Epithelial cell of proximal tubule (primary cell): ENCODE measurements at regions not wholly inside any gene's neighbourhood (a gene's known extent, or its start where the extent isn't known, plus 50 kb on each side); places are given as distances from the start of the nearest gene placed in this dataset.

ENCODE experiments used
- DNase-seq: peaks from one replicate; pipeline ENCODE4 v3.0.0-alpha.2; 2011; ENCODE audit warnings: low read depth
- H3K4me3 ChIP-seq: 2 replicates; pipeline ENCODE4 v1.5.1; 2011; ENCODE audit warnings: low read depth, mild to moderate bottlenecking, low read length
- TF ChIP-seq, protein P1 (sequence below): conservative IDR thresholded peaks from 2 replicates; pipeline ENCODE4 v1.5.1; 2012; ENCODE audit warnings: low read depth, mild to moderate bottlenecking, low read length

- TF ChIP-seq, protein P1, sequence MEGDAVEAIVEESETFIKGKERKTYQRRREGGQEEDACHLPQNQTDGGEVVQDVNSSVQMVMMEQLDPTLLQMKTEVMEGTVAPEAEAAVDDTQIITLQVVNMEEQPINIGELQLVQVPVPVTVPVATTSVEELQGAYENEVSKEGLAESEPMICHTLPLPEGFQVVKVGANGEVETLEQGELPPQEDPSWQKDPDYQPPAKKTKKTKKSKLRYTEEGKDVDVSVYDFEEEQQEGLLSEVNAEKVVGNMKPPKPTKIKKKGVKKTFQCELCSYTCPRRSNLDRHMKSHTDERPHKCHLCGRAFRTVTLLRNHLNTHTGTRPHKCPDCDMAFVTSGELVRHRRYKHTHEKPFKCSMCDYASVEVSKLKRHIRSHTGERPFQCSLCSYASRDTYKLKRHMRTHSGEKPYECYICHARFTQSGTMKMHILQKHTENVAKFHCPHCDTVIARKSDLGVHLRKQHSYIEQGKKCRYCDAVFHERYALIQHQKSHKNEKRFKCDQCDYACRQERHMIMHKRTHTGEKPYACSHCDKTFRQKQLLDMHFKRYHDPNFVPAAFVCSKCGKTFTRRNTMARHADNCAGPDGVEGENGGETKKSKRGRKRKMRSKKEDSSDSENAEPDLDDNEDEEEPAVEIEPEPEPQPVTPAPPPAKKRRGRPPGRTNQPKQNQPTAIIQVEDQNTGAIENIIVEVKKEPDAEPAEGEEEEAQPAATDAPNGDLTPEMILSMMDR: peak; percentile 35
- DNase-seq: no peak
- no peak overlapping the region for H3K4me3 ChIP-seq
Measured at GRCh38 chr6:21332077-21332476, 261.5 kb upstream of the SOX4 start.

DNA sequence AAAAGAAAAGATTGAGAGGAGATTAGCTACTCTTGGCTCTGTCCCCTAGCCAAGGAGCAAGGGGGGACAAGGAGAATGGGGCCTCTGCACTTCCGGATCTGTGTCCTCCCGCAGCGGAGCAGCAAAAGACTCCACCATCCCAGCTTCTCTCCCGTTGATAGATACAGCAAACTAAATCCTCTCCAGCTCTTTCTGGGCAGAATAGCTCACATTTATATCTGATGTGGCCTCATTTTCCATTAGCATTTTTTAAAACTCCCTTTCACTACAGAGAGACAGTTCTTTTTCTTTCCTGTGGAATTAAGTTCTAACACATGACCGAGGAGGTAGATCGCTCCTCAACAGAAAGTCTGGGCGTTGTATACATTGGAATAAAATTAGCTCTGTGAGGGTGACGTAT, 260.9 kb upstream of the SOX4 start:
- TF ChIP-seq, protein P1: no peak
- DNase-seq: no peak
- no peak overlapping the region for H3K4me3 ChIP-seq

DNA sequence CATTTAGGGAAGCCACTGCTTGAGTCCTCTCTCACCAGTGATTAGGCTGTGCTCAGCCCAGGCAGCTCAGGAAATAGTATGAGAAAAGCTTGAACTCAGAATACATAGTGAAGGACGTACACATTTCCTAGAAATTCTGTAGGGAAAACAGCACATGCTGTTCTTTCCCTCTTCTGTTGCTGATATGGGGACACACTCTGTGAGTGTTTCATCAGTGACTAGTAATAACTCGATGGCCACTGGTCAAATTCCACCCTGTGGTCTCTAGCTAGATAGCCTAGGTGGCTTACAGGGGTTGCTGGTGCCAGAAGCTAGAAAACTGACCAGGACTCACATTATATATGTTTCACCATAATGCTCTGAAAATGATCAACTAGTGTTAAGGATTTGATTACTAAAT, 259.8 kb upstream of the SOX4 start:
- TF ChIP-seq, protein P1: no peak

DNA sequence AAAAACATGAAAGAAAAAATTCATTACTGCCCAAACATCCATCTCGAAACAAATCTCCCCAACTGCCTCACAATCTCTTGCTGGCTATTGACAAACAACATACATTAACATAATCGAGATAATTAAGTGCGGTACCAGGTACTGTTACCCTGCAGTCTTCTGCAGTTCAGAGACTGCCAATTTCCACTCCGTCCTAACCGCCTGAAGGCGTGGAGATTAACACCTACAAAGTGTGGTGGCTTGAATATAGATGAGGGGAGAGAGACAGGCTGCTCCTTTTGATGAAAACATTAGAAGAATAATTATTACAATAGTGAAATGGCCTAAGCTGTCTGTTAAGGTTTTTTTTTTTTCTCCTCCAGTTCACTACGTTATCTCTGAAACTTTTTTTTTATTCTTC, 258.9 kb upstream of the SOX4 start:
- H3K4me3 ChIP-seq: no peak overlapping the region
- DNase-seq: no peak
- TF ChIP-seq, protein P1: no peak

More for the DNA sequence above, 259.8 kb upstream of the SOX4 start:
- H3K4me3 ChIP-seq: no peak overlapping the region
- DNase-seq: no peak

DNA sequence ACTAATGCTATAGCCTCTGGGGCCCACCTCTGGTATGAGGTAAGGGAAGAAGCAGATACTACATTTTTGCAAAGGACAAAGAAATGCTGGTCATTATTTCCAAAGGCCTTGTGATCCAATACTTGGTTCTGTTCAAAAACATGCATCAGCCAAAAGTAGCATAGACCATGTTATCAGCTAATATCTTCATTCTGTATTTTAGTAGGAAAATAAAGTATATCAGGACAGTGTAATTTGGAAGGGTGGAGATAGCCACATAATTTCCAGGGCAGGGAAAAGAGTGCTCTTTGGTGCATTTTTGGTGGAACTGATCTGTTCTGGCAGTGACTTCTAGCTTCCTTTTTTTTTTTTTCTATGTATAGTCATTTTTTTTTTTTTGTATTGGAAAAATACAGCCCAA, 258.0 kb upstream of the SOX4 start:
- H3K4me3 ChIP-seq: no peak overlapping the region
- no peak for DNase-seq
- TF ChIP-seq, protein P1: no peak

DNA sequence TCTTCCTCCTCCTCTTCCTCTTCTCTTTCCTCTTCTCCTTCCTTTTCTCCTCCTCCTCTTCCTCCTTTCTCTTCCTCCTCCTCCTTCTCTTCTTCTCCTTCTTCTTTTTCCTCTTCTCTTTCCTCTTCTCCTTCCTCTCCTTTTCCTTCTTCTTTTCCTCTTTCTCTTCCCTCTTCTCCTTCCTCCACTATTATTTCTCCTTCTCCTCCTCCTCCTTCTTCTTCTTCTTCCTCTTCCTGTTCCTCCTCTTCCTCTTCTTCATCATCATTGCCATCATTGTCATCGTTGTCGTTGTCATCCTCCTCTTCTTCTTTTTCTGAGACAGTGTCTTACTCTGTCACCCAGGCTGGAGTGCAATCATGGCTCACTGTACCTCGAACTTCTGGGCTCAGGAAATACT, 256.3 kb upstream of the SOX4 start:
- no peak for DNase-seq
- no peak overlapping the region for H3K4me3 ChIP-seq
- TF ChIP-seq, protein P1: no peak

DNA sequence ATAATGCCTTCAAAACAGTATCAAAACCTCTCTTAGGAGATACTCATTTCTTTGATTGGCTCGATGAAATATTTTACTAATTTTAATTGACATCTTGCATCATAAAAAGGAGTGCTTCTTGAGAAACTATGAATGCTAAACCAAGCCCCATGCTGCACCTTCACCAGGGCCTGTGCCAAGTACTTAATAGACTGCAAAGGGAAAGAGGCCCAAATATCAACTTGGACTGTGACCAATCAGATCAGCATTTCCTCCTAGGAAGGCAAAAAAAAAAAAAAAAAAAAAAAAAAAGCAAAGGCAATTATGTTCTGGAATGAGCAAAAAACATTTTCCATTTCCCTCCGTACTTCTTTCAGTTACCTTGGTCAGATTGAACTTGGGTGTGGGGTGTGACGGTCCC, 253.0 kb upstream of the SOX4 start:
- TF ChIP-seq, protein P1: no peak
- H3K4me3 ChIP-seq: no peak overlapping the region
- DNase-seq: no peak
